A549 (cell line): ENCODE measurements at regions not wholly inside any gene's neighbourhood (a gene's known extent, or its start where the extent isn't known, plus 50 kb on each side); places are given as distances from the start of the nearest gene placed in this dataset.

Source experiments
- CBX8 ChIP-seq: fragments of 200-600 bp; sonication (generic); IDR thresholded peaks from 2 replicates; pipeline ENCODE4 v1.6.1; 2016
- CTCF ChIP-seq: fragments of >200 bp; sonication (Bioruptor Twin); formaldehyde crosslinking; IDR thresholded peaks from 3 replicates; pipeline ENCODE4 v1.5.1; 2016
- JUN ChIP-seq, 2 experiments: fragments of >200 bp; sonication (Bioruptor Twin); formaldehyde crosslinking; IDR thresholded peaks; 2 replicates in 1 of 2; 3 replicates in 1 of 2; pipeline ENCODE4 v1.6.1; 2016 to 2017
- MAX ChIP-seq: IDR thresholded peaks from 2 replicates; pipeline ENCODE4 v1.6.1; 2012
- NFE2L2 ChIP-seq: fragments of 150-350 bp; conservative IDR thresholded peaks from 2 replicates; pipeline ENCODE4 v1.6.1; 2014; ENCODE audit warnings: low read length
- POLR2A ChIP-seq: IDR thresholded peaks from 2 replicates; pipeline ENCODE4 v1.6.1; 2012; ENCODE audit warnings: mild to moderate bottlenecking, low read length
- ZC3H11A ChIP-seq: fragments of 450-650 bp; IDR thresholded peaks from 2 replicates; pipeline ENCODE4 v1.6.1; 2014; ENCODE audit warnings: antibody characterized with exemption, mild to moderate bottlenecking

GRCh38 chr17:36877771-36878170, 59.5 kb upstream of the LHX1 start:
- TF ChIP-seq NFE2L2 (no peak), POLR2A (no peak), ZC3H11A (no peak), MAX (no peak), CBX8 (no peak), JUN (IDR thresholded peaks at IDR 0.05) (no peak), CTCF (no peak)
